ENCODE measurements at regions not wholly inside any gene's neighbourhood (a gene's known extent, or its start where the extent isn't known, plus 50 kb on each side); places are given as distances from the start of the nearest gene placed in this dataset.

GRCh38 chr15:70311821-70312220 lies 214.1 kb upstream of the TLE3 start:
- Histone ChIP-seq H3K27me3 (no peaks in the 10 kb centered on the region), H3K4me3 (no peak overlapping the region), H3K27ac (no peak overlapping the region), H3K36me3 (replicated peaks in 1 of 2) (no peaks in the 10 kb centered on the region), H3K4me1 (replicated peaks in 1 of 2) (peaks cover 0 to 5% of the 10 kb centered on the region in 2 donors), H3K9me3 (replicated peaks in 1 of 3) (no peaks in the 10 kb centered on the region)
- TF ChIP-seq CTCF (IDR thresholded peaks at IDR 0.05) (no peak), POLR2A (IDR thresholded peaks at IDR 0.05) (no peak)
- no peak for DNase-seq
- 45 to 71% (median 54%) methylated on average over 1 of the region's 1 CpG for WGBS, 4 donors
- intact Hi-C loops (cut with DNase I): no loop called here

GRCh38 chr15:70309716-70310115 lies 212.0 kb upstream of the TLE3 start:
- H3K4me3 ChIP-seq: no peak overlapping the region
- H3K4me1 ChIP-seq (replicated peaks in 1 of 2): peaks cover 0 to 5% of the 10 kb centered on the region in 2 donors
- intact Hi-C loops (cut with DNase I): no loop called here
- H3K36me3 ChIP-seq (replicated peaks in 1 of 2): no peaks in the 10 kb centered on the region
- H3K9me3 ChIP-seq (replicated peaks in 1 of 3): peaks cover 0 to 3% (median 0%) of the 10 kb centered on the region in 3 donors
- no peaks in the 10 kb centered on the region for H3K27me3 ChIP-seq
- H3K27ac ChIP-seq: no peak overlapping the region
- TF ChIP-seq CTCF (IDR thresholded peaks at IDR 0.05) (no peak), POLR2A (IDR thresholded peaks at IDR 0.05) (no peak)
- no peak for DNase-seq
- 36 to 42% (median 39%) methylated on average over 4 of the region's 4 CpGs for WGBS, 4 donors

- TF ChIP-seq CTCF (IDR thresholded peaks at IDR 0.05) (no peak), POLR2A (IDR thresholded peaks at IDR 0.05) (no peak)
- no peak overlapping the region for H3K27ac ChIP-seq
- peaks cover 0 to 5% of the 10 kb centered on the region in 2 donors for H3K4me1 ChIP-seq (replicated peaks in 1 of 2)
- no peak for DNase-seq
- H3K36me3 ChIP-seq (replicated peaks in 1 of 2): no peaks in the 10 kb centered on the region
- H3K9me3 ChIP-seq (replicated peaks in 1 of 3): peaks cover 0 to 3% (median 0%) of the 10 kb centered on the region in 3 donors
- intact Hi-C loops (cut with DNase I): no loop called here
- H3K27me3 ChIP-seq: no peaks in the 10 kb centered on the region
- 79 to 84% (median 81%) methylated on average over 9 of the region's 9 CpGs for WGBS, 4 donors
- no peak overlapping the region for H3K4me3 ChIP-seq
Observed at GRCh38 chr15:70308735-70309434, 211.2 kb upstream of the TLE3 start.

- no peak overlapping the region for H3K4me3 ChIP-seq
- peaks cover 0 to 5% of the 10 kb centered on the region in 2 donors for H3K4me1 ChIP-seq (replicated peaks in 1 of 2)
- H3K27me3 ChIP-seq: no peaks in the 10 kb centered on the region
- no peak for DNase-seq
- no peak for TF ChIP-seq CTCF (IDR thresholded peaks at IDR 0.05)
- TF ChIP-seq POLR2A (IDR thresholded peaks at IDR 0.05): no peak
- intact Hi-C loops (cut with DNase I): no loop called here
- peaks cover 0 to 3% (median 0%) of the 10 kb centered on the region in 3 donors for H3K9me3 ChIP-seq (replicated peaks in 1 of 3)
- H3K27ac ChIP-seq: no peak overlapping the region
- 10 to 17% (median 12%) methylated on average over 4 of the region's 4 CpGs for WGBS, 4 donors
- H3K36me3 ChIP-seq (replicated peaks in 1 of 2): no peaks in the 10 kb centered on the region
Observed at GRCh38 chr15:70308011-70308734, 210.5 kb upstream of the TLE3 start.
